Activated T-cell treated with anti-CD3 and anti-CD28 coated beads, Interleukin-2, amount 50 U/mL, for 24 hours (primary cell): ENCODE measurements at regions not wholly inside any gene's neighbourhood (a gene's known extent, or its start where the extent isn't known, plus 50 kb on each side); places are given as distances from the start of the nearest gene placed in this dataset.
"Not testable (repeated sequence)": the region's sequence is repeated elsewhere in the genome, so short reads cannot be mapped to it uniquely, and the experiment has no call there.

Experiments used
- DNase-seq: peaks from one replicate; pipeline ENCODE4 v3.0.0-alpha.2; 2020
- H3K27ac Mint-ChIP-seq: 2 replicates; pipeline ENCODE4 v1.8.0; 2020; ENCODE audit warnings: mild to moderate bottlenecking, mixed read lengths
- H3K27me3 Mint-ChIP-seq: 2 replicates; pipeline ENCODE4 v1.8.0; 2020; ENCODE audit warnings: mixed read lengths
- H3K36me3 Mint-ChIP-seq: 2 replicates; pipeline ENCODE4 v1.8.0; 2020; ENCODE audit warnings: low read depth, mixed read lengths
- H3K4me1 Mint-ChIP-seq: 2 replicates; pipeline ENCODE4 v1.8.0; 2020; ENCODE audit warnings: low read depth, mixed read lengths
- H3K4me3 Mint-ChIP-seq: 2 replicates; pipeline ENCODE4 v1.8.0; 2020; ENCODE audit warnings: mild to moderate bottlenecking, moderate library complexity, mixed read lengths
- H3K9me3 Mint-ChIP-seq: 2 replicates; pipeline ENCODE4 v1.8.0; 2020; ENCODE audit warnings: mixed read lengths

DNA sequence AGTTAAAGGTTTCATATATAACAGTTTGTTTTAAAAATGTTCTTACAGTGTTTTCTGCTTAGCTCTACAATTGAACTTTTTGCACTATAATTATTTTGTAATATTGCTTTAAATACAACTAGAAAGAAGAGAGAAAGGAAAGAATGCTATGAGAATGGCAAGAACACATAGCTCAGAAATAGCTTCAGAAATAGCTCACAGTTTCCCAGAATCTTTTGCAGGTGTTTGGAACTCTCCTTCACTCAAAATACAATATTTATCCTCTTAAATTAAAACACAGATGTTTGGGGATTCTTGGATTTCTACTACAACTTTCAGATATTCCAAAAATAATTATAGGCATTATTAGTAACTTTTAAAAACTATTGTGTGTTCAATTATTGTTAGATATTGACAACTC, 658.0 kb upstream of the DPPA4 start:
- Mint-ChIP-seq H3K27ac (no peak overlapping the region), H3K36me3 (no peaks in the 10 kb centered on the region), H3K4me1 (no peaks in the 10 kb centered on the region), H3K27me3 (no peaks in the 10 kb centered on the region), H3K9me3 (no peaks in the 10 kb centered on the region), H3K4me3 (no peak overlapping the region)
- no peak for DNase-seq

DNA sequence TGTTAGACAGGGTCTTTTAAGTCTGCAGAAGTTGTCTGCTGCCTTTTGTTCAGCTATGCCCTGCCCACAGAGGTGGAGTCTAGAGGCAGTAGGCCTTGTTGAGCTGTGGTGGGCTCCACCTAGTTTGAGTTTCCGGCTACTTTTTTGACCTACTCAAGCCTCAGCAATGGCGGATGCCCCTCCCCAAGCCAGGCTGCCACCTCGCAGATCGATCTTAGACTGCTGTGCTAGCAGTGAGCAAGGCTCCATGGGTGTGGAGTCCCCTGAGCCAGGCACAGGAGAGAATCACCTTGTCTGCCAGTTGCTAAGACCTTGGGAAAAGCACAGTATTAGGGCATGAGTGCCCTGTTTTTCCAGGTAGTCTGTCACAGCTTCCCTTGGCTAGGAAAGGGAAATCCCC, 664.6 kb upstream of the DPPA4 start:
- H3K27me3 Mint-ChIP-seq, H3K4me3 Mint-ChIP-seq, H3K4me1 Mint-ChIP-seq, DNase-seq, H3K9me3 Mint-ChIP-seq, H3K36me3 Mint-ChIP-seq, H3K27ac Mint-ChIP-seq: not testable (repeated sequence)

DNA sequence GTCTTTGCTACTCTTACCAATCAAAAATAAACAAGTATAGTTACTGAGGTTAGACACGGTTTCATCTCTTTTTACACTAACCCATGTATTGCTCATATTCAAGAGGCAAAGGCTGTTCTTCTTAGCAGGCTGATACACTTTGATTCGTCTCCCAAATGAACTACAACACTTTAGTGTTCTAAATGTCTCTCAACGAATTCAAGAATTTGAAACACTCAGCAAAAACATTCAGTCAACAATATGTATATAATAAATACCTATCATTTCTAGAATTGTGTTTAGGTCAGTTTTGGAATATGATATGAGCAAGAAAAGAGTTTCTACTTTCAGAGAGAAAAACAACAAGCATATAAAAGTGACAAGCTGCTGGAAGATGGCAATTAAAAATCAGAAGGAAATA, 669.6 kb upstream of the DPPA4 start:
- Mint-ChIP-seq H3K27me3 (no peaks in the 10 kb centered on the region), H3K4me1 (peaks cover 3% of the 10 kb centered on the region), H3K36me3 (no peaks in the 10 kb centered on the region), H3K9me3 (no peaks in the 10 kb centered on the region), H3K27ac (no peak overlapping the region), H3K4me3 (no peak overlapping the region)
- DNase-seq, result no peak

DNA sequence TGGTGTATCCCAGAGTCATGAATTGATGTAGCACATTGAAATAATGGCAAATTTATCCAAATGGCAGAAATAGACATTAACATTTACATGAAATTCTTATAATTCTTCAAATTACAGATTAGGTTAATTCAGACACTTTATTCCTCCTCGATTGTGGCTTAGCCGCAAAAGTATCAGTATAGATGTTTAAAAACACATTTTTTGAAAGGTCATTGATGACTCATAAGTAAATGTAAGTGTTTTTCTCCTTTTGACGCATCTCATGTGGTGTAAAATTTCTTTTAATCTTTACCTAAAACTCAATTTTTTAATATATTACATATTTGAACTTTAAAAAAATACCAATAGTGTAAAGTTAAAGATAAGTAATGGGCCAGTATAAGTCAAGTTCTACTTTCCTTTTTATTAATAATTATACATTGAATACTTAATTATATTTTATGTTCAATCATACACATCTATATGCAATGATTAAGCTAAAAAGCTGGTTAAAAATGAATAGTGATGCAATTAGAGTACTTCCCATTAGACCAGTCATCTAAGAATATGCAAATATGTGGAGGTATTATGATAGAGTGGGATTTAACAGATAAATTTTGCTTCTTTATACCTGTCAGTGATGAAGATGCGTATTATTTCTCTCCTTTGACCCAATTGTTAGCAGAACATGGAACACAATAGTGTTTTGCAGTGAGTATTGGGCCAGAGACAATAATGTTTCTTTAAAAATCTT, 678.1 kb upstream of the DPPA4 start:
- Mint-ChIP-seq H3K4me1 (peaks cover 13% of the 10 kb centered on the region), H3K4me3 (no peak overlapping the region), H3K27me3 (no peaks in the 10 kb centered on the region), H3K36me3 (no peaks in the 10 kb centered on the region), H3K27ac (no peak overlapping the region), H3K9me3 (peaks cover 8% of the 10 kb centered on the region)
- DNase-seq, result no peak

DNA sequence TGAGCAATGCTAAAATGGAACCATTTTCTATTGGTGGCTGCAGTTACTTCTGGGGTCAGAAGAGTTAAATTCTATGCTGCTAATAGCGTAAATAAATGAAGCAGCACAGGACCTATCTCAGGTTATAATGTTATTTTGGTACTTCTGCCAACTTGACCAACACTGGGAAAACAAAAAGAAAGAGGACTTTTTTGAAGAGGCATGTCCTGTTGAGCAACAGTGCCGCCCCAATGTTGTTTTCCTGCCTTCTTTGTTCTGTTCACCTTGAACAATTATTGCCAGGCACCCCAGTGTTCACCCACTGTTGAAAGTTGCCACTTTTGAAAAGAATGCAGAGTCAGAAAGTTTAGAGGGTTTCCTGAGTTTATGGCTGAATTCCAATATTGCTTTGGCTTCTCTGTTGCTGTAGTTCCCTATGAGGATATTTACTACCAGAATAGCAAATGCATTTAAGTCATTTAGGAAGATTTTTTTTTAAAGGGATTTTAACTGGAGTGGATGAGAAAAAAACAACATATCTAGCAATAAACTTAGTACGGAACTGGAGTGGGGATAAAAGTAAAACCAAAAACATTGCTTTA, 679.0 kb upstream of the DPPA4 start:
- Mint-ChIP-seq H3K9me3 (peaks cover 8% of the 10 kb centered on the region), H3K4me1 (peaks cover 13% of the 10 kb centered on the region), H3K27me3 (no peaks in the 10 kb centered on the region), H3K27ac (no peak overlapping the region), H3K36me3 (no peaks in the 10 kb centered on the region), H3K4me3 (no peak overlapping the region)
- DNase-seq, result no peak

DNA sequence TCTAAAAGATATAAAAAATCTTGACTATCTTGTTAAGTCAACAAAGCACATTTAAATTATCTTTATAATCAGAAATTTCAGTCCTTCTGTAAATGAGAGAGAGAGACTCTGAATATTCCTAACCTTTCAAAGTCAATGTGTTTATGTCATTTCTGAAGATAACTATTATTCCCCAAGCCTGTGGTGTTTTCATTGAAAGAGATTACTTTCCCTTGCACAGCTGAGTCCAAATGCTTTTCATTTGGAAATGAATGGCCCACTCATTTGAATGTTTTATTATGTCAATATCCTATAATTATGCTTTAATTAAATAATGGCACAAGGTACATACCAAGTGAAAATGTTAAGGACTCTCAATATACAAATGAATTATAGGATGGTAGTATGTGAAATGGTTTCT, 680.0 kb upstream of the DPPA4 start:
- no peak for DNase-seq
- peaks cover 8% of the 10 kb centered on the region for H3K9me3 Mint-ChIP-seq
- H3K36me3 Mint-ChIP-seq, result no peaks in the 10 kb centered on the region
- no peak overlapping the region for H3K4me3 Mint-ChIP-seq
- H3K4me1 Mint-ChIP-seq, result peaks cover 15% of the 10 kb centered on the region
- H3K27ac Mint-ChIP-seq, result no peak overlapping the region
- no peaks in the 10 kb centered on the region for H3K27me3 Mint-ChIP-seq

DNA sequence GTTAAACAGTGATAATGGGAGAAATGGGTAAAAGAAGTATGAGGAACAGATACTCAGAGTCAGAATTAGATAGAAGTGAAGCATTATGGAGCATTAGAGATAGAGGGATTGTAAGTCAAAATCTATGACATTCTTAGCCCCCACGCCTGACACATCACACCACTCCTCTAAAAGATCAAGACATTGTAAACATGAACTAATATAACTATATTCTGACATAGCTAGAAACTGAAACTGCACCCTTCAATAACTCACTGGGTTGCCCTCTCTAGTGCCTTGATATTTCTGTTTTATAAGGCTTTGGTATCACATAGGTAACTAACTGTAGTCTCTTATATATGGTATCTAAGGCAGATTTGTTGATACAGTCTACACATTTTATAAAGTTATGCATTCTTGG, 684.3 kb upstream of the DPPA4 start:
- Mint-ChIP-seq H3K27ac (no peak overlapping the region), H3K4me3 (no peak overlapping the region), H3K4me1 (peaks cover 6% of the 10 kb centered on the region), H3K9me3 (no peaks in the 10 kb centered on the region), H3K27me3 (no peaks in the 10 kb centered on the region), H3K36me3 (no peaks in the 10 kb centered on the region)
- DNase-seq, result no peak

DNA sequence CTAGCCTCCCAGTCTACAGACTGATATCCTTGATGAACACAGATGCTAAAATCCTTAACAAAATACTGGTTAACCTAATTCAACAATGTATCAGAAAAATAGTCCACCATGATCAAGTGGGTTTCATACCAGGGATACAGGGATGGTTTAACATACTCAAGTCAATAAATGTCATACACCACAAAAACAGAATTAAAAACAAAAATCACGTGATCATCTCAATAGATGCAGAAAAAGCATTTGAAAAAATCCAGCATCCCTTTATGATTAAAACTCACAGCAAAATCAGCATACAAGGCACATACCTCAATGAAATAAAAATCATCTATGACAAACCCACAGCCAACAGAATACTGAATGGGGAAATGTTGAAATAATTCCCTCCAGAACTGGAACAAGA, 685.7 kb upstream of the DPPA4 start:
- not testable (repeated sequence) for H3K4me3 Mint-ChIP-seq, H3K9me3 Mint-ChIP-seq, DNase-seq, H3K36me3 Mint-ChIP-seq, H3K4me1 Mint-ChIP-seq, H3K27ac Mint-ChIP-seq, H3K27me3 Mint-ChIP-seq

DNA sequence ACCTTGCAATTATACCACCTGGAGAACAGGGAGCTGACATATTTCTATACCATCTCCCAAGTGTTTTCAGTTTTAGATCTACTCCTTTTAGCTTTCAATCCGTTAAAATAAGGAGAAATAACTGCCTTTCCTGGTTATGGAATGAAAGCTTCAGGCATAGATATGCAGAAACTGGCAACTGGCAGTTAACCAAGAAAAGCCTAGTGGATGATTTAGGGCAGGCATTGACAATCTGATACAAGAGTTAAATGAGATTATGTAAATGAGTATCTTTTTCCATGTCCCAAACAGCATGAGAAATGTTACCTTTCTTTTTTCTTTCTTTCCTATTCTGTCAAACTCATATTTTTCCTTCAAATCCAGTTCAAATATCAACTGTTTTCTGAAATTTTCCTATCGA, 689.1 kb upstream of the DPPA4 start:
- Mint-ChIP-seq H3K27me3 (no peaks in the 10 kb centered on the region), H3K9me3 (no peaks in the 10 kb centered on the region), H3K36me3 (no peaks in the 10 kb centered on the region), H3K27ac (no peak overlapping the region), H3K4me3 (no peak overlapping the region), H3K4me1 (peaks cover 8% of the 10 kb centered on the region)
- no peak for DNase-seq

DNA sequence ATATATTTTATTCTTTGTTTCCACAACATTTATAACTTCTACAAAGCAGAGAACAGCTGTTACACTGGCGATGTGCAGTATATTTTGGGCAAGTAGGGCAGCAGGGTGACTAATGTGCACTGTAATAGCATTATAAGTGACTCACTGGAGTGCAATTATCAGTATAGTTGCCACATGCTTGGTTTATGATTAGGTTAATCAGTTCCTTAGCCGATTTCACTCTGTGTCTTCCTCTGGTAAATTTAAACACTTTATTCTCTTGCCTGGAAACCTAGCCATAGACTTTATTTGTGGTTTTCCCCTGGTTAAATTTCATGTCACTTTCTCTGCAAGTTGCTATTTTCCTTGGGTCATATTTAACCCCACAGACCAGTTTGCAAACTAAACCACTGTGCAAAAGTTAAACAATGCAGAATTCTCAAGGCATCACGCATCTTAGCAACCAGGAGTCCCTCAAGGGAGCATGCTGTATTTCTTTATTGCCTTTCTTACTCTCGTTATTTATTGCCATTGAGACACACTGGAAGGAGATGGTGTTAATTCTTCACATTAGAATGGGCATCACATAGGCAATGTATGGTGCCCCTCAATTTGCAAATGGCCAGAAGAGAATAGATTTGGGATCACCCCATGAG, 690.2 kb upstream of the DPPA4 start:
- Mint-ChIP-seq H3K4me3 (no peak overlapping the region), H3K27ac (no peak overlapping the region), H3K4me1 (peaks cover 4% of the 10 kb centered on the region), H3K9me3 (no peaks in the 10 kb centered on the region), H3K27me3 (no peaks in the 10 kb centered on the region), H3K36me3 (no peaks in the 10 kb centered on the region)
- no peak for DNase-seq

DNA sequence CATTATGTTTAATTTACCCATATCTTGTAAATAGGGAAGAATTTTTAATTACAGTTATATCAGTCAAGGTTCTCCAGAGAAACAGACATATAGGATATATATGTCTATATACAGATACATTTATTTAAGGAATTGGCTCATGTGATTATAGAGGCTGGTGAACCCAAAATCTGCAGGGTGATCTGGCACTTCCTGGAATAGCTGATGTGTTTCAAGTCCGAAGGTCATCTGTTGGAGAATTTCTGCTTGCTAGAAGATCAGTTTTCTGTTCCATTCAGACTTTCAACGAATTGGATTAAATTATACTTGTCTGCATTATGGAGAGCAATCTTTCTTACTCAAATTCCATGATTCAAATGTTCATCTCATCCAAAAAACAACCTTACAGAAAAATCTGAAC, 694.6 kb upstream of the DPPA4 start:
- Mint-ChIP-seq H3K36me3 (no peaks in the 10 kb centered on the region), H3K4me3 (no peak overlapping the region), H3K4me1 (peaks cover 1% of the 10 kb centered on the region), H3K27me3 (no peaks in the 10 kb centered on the region), H3K27ac (no peak overlapping the region), H3K9me3 (no peaks in the 10 kb centered on the region)
- DNase-seq, result no peak

DNA sequence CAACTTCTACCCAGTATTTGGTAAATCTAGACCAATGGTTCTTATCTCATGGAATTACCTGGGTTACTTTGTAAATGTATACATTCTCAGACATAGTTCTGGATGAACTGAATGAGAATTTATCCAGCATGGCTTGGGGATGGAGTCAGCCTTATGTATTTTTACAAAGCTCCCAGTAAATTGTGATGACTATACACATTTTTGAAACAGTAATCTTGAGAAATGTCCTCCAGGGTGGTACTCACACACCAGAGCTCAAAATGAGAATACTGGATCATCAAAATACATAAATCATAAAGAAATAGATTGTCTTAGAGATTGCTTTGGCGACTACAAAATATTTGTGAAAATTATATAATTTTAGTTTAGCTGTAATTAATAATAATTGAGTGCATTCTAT, 722.1 kb upstream of the DPPA4 start:
- peaks cover 3% of the 10 kb centered on the region for H3K9me3 Mint-ChIP-seq
- H3K36me3 Mint-ChIP-seq, result no peaks in the 10 kb centered on the region
- H3K27me3 Mint-ChIP-seq, result no peaks in the 10 kb centered on the region
- H3K27ac Mint-ChIP-seq, result no peak overlapping the region
- no peak overlapping the region for H3K4me3 Mint-ChIP-seq
- DNase-seq, result no peak
- peaks cover 7% of the 10 kb centered on the region for H3K4me1 Mint-ChIP-seq

DNA sequence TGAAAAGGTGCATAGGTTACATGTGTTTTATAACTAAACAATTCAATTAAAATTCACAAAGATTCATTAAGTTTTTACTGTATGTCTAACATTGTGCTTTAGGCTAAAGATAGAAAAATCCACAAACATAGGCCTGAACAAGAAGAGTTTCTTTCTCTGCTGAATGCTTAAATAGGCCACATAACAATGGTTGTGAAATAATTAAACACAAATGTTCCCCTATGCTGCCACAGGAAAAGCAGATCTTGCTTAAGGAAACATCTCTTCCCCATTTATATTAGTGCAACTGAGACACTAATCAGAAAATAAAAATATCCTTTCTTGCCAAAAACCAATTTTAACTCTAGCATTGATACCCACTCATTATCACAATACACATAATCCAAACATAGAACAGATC, 725.4 kb upstream of the DPPA4 start:
- DNase-seq, result no peak
- Mint-ChIP-seq H3K27me3 (no peaks in the 10 kb centered on the region), H3K9me3 (no peaks in the 10 kb centered on the region), H3K4me1 (peaks cover 7% of the 10 kb centered on the region), H3K36me3 (no peaks in the 10 kb centered on the region), H3K4me3 (no peak overlapping the region), H3K27ac (no peak overlapping the region)

DNA sequence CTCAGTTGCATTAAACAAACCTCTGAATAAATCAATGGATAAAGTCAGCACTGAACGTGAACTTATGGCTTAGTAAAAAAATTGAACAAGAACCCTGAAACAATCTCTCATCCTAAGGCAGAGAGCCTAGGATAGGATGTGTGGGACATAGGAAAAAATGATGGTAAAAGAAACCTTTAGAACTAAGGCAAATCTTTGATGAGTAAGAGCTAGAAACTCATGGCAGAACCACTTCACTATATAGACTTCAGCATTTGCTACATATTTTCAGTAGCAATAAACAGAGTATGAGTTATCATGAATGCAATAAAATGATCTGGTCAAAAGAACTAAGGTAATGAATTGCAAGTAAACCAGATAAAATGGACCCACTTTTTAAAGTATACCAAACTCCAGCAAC, 725.8 kb upstream of the DPPA4 start:
- H3K36me3 Mint-ChIP-seq, result no peaks in the 10 kb centered on the region
- no peak for DNase-seq
- no peak overlapping the region for H3K27ac Mint-ChIP-seq
- no peaks in the 10 kb centered on the region for H3K27me3 Mint-ChIP-seq
- no peak overlapping the region for H3K4me3 Mint-ChIP-seq
- peaks cover 8% of the 10 kb centered on the region for H3K4me1 Mint-ChIP-seq
- no peaks in the 10 kb centered on the region for H3K9me3 Mint-ChIP-seq

DNA sequence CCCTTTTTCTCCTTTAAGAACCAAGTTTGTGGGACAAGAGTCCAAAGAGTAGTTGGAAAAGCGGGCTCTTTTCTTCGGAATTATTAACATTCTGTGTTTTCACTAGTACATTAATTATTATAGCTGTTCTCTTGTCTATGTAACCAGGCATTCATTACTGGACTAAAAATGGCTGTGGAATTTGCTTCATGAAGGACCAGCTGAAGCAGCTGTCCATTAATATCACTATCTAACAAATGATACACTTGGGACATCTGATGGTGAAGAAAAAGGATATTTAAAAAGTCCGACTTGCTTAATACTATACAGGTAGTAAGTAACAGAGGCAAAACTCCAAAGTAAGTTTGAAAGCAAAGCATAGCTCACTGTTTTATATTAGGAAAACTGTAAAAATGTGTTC, 728.9 kb upstream of the DPPA4 start:
- no peak for DNase-seq
- Mint-ChIP-seq H3K4me3 (no peak overlapping the region), H3K27ac (no peak overlapping the region), H3K27me3 (no peaks in the 10 kb centered on the region), H3K9me3 (no peaks in the 10 kb centered on the region), H3K4me1 (peaks cover 33% of the 10 kb centered on the region), H3K36me3 (no peaks in the 10 kb centered on the region)
